ENCODE measurements at regions not wholly inside any gene's neighbourhood (a gene's known extent, or its start where the extent isn't known, plus 50 kb on each side); places are given as distances from the start of the nearest gene placed in this dataset.
A peak's percentile ranks its signal among the peaks of the same experiment; 100 is the strongest.

DNA sequence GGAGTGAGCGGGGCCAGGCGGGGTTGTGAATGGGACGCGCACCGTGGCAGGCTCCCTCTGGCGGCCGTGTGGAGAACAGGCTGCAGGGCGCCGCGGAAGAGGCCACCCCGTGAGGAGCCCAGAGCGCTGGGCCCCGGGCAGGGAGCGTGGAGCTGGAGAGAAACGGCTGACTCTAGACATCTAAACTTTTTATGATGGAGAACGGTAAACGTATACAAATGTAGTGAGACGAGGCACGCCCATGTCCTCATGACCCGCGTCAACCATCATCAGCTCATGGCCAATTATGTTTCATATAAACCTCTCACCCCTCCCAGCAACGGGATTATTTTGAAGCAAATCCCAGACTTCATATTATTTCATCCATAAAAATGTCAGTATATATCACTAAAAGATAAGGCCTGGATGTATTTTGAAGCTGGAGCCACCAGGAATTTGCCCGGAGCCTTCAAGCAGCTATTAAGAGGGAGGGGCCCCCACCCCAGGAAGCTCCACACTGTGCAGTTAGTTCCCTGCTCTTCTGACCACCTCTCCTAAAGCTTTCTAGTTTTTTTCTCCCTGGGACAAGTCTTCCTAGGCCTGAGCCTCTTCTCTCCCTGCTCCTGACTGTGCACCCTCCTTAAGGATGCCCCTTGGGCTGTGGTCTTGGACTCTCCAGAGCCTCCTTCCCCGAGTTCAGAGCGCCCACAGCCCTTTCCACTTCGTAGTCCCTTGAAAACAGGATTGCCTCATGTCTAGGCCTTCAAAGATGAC, 149.5 kb downstream of the SMAD6 start:
- H4K91ac ChIP-seq (ENCODE audit: insufficient read depth, low read depth, low read length): peak overlapping the region; percentile 94
- peak overlapping the region; percentile 51 for H2BK5ac ChIP-seq (ENCODE audit: low read depth, low read length, poor library complexity, severe bottlenecking)
- peak overlapping the region; percentile 54; the same call in 1 of the 2 replicates for H3K56ac ChIP-seq (ENCODE audit: extremely low read depth, insufficient read depth, low read length)
- intact Hi-C loops (cut with micrococcal nuclease): loop anchor here (1.0 to 5.0 kb wide), 7 partner anchors 36 to 248 kb away; partner anchors contain the start of gene SMAD6
- BruUV-seq (replicated peaks): no TSS peak
- H3K9me3 ChIP-seq (ENCODE audit: control insufficient read depth, insufficient read depth, low read length): no peaks in the 10 kb centered on the region
- H3K14ac ChIP-seq (replicated peaks; ENCODE audit: low read depth, low read length): peak overlapping the region; percentile 65
- WGBS, 2 experiments (ENCODE audit: extremely low coverage in 2 of 2, insufficient read length in 1 of 2): 2% methylated on average over 7 of the region's 26 CpGs; no CpG with 5 or more reads in 1 of the 2 experiments
- dilution Hi-C loops (cut with HindIII; ENCODE audit: low sequenced_read_pairs, unreplicated experiment): no loop called here
- peak overlapping the region; percentile 84 for H2BK120ac ChIP-seq (ENCODE audit: low read depth, low read length)
- peak overlapping the region; percentile 90 for H3K4ac ChIP-seq (ENCODE audit: low read depth, low read length)
- peak overlapping the region; percentile 93; the same call in 1 of the 3 replicates for H2BK15ac ChIP-seq (ENCODE audit: low read depth, low read length)
- ATAC-seq (ENCODE audit: low read depth): peak; percentile 96
- H3K18ac ChIP-seq (ENCODE audit: low read depth, low read length): peak overlapping the region; percentile 44
- DNase-seq: peak; percentile 70
- peaks cover 15 to 63% of the 10 kb centered on the region in 2 experiments for H3K79me1 ChIP-seq (ENCODE audit: low read depth in 1 of 2, low read length in 2 of 2)
- H3K27ac ChIP-seq (ENCODE audit: insufficient read depth, low read length): peak overlapping the region; percentile 9; the same call in 1 of the 2 replicates
- peak overlapping the region; percentile 93 to 95; a peak in 3 of 4 replicates for H4K8ac ChIP-seq (ENCODE audit: low read depth in 2 of 2, low read length in 2 of 2)
- no peaks in the 10 kb centered on the region for H4K20me1 ChIP-seq (ENCODE audit: insufficient read depth, low read length)
- CTCF ChIA-PET: interaction anchor here (0.5 to 3.0 kb wide), 27 partner anchors 9 to 244 kb away, joined by 3 to 17 read pairs (median 3); partner anchors contain the start of gene SMAD6
- TF ChIP-seq FOS (IDR thresholded peaks at IDR 0.05; ENCODE audit: low read depth, low read length) (no peak), SMC3 (IDR thresholded peaks at IDR 0.05; ENCODE audit: low read depth, low read length) (peak; percentile 94), MAZ (IDR thresholded peaks at IDR 0.05; ENCODE audit: borderline replicate concordance, low read depth, low read length) (peak; percentile 74), RAD21 (IDR thresholded peaks at IDR 0.05; ENCODE audit: low read length) (peak; percentile 92), CEBPB (IDR thresholded peaks at IDR 0.05; ENCODE audit: low read depth, low read length) (no peak)
- TF ChIP-seq, protein P1, sequence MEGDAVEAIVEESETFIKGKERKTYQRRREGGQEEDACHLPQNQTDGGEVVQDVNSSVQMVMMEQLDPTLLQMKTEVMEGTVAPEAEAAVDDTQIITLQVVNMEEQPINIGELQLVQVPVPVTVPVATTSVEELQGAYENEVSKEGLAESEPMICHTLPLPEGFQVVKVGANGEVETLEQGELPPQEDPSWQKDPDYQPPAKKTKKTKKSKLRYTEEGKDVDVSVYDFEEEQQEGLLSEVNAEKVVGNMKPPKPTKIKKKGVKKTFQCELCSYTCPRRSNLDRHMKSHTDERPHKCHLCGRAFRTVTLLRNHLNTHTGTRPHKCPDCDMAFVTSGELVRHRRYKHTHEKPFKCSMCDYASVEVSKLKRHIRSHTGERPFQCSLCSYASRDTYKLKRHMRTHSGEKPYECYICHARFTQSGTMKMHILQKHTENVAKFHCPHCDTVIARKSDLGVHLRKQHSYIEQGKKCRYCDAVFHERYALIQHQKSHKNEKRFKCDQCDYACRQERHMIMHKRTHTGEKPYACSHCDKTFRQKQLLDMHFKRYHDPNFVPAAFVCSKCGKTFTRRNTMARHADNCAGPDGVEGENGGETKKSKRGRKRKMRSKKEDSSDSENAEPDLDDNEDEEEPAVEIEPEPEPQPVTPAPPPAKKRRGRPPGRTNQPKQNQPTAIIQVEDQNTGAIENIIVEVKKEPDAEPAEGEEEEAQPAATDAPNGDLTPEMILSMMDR (conservative IDR thresholded peaks at IDR 0.05; ENCODE audit: low read depth, low read length): peak; percentile 90
- H2AK5ac ChIP-seq (ENCODE audit: low read depth, low read length): peak overlapping the region; percentile 87
- no peak overlapping the region; the same call in 1 of the 2 replicates for H3K23ac ChIP-seq (ENCODE audit: low read depth, low read length)
- in situ Hi-C loops (cut with MboI; ENCODE audit: low sequenced_read_pairs): loop anchor here (25.0 kb wide), 1 partner anchor 489 kb away; the partner anchor contains the start of gene TIPIN
- H2BK20ac ChIP-seq (ENCODE audit: low read depth, low read length): peak overlapping the region; percentile 80
- no peaks in the 10 kb centered on the region for H3K27me3 ChIP-seq (ENCODE audit: control insufficient read depth, insufficient read depth, low read length)
- H3K4me2 ChIP-seq (ENCODE audit: low read depth, low read length): peak overlapping the region; percentile 50
- H4K5ac ChIP-seq (ENCODE audit: low read depth, low read length): peak overlapping the region; percentile 47
- peak overlapping the region; percentile 88 for H2AFZ ChIP-seq (replicated peaks; ENCODE audit: low read length, poor library complexity)
- H3K4me1 ChIP-seq (ENCODE audit: control insufficient read depth, insufficient read depth, low read length): peaks cover 11% of the 10 kb centered on the region
- peak overlapping the region; percentile 91 for H2AK9ac ChIP-seq (replicated peaks; ENCODE audit: low read depth, low read length, poor library complexity)
- POLR2A ChIA-PET (ENCODE audit: unreplicated experiment): no interaction called here
- H3K4me3 ChIP-seq (ENCODE audit: insufficient read depth, low read depth, low read length): no peak overlapping the region
- H3K9me1 ChIP-seq (ENCODE audit: insufficient read depth, low read length): peaks cover 4% of the 10 kb centered on the region; the same call in 1 of the 2 replicates
- H3K9ac ChIP-seq (ENCODE audit: low read depth, low read length): peak overlapping the region; percentile 51; the same call in 1 of the 2 replicates
- no peaks in the 10 kb centered on the region for H3K36me3 ChIP-seq (ENCODE audit: control insufficient read depth, insufficient read depth, low read length)
